ENCODE measurements at regions not wholly inside any gene's neighbourhood (a gene's known extent, or its start where the extent isn't known, plus 50 kb on each side); places are given as distances from the start of the nearest gene placed in this dataset.
"Not testable (repeated sequence)": the region's sequence is repeated elsewhere in the genome, so short reads cannot be mapped to it uniquely, and the experiment has no call there.

DNA sequence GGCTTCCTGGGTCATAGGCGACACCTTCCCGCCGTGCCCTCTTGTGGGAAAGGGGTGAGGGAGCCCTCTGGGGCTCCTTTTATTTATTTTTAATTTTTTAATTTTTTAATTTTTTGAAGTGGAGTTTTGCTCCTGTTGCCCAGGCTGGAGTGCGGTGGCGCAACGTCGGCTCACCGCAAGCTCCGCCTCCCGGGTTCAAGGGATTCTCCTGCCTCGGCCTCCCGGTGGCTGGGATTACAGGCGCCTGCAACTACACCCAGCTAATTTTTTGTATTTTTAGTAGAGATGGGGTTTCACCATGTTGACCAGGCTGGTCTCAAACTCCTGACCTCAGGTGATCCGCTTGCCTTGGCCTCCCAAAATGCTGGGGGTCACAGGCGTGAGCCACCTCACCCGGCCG is 49.9 kb upstream of the ELFN1 start:
- not testable (repeated sequence) for H3K36me3 Mint-ChIP-seq (ENCODE audit: low read depth); H3K27ac Mint-ChIP-seq; H3K4me1 Mint-ChIP-seq; H3K79me2 ChIP-seq (replicated peaks; ENCODE audit: insufficient read depth); H3K4me3 Mint-ChIP-seq; H2AFZ ChIP-seq; ATAC-seq; H3K27me3 Mint-ChIP-seq (ENCODE audit: insufficient read depth, low read depth, poor library complexity); H3K4me2 ChIP-seq; DNase-seq (ENCODE audit: low spot score); H3K4me3 ChIP-seq; H3K9me2 ChIP-seq (ENCODE audit: insufficient read depth); H3K36me3 ChIP-seq (ENCODE audit: insufficient read depth); H4K20me1 ChIP-seq (replicated peaks; ENCODE audit: insufficient read depth); H3K4me1 ChIP-seq (ENCODE audit: insufficient read depth); H3K27ac ChIP-seq (ENCODE audit: low read depth); H3K27me3 ChIP-seq (ENCODE audit: insufficient read depth); H3K9me3 Mint-ChIP-seq; H3F3A ChIP-seq (replicated peaks; ENCODE audit: low read depth)

GRCh38 chr7:1619152-1620079 is 49.6 kb upstream of the PSMG3 start:
- Histone ChIP-seq H4K20me1 (replicated peaks; ENCODE audit: insufficient read depth) (no peaks in the 10 kb centered on the region), H3K36me3 (ENCODE audit: insufficient read depth) (no peaks in the 10 kb centered on the region), H2AFZ (no peak overlapping the region), H3K27ac (ENCODE audit: low read depth) (no peak overlapping the region), H3K27me3 (ENCODE audit: insufficient read depth) (no peaks in the 10 kb centered on the region), H3F3A (replicated peaks; ENCODE audit: low read depth) (no peaks in the 10 kb centered on the region), H3K9me2 (ENCODE audit: insufficient read depth) (no peaks in the 10 kb centered on the region), H3K79me2 (replicated peaks; ENCODE audit: insufficient read depth) (no peaks in the 10 kb centered on the region), H3K4me3 (no peak overlapping the region), H3K4me2 (no peak overlapping the region), H3K4me1 (ENCODE audit: insufficient read depth) (no peaks in the 10 kb centered on the region)
- peaks cover 4% of the 10 kb centered on the region; the same call in 1 of the 3 replicates for H3K4me1 Mint-ChIP-seq
- peak; percentile 34 for ATAC-seq
- H3K4me3 Mint-ChIP-seq: no peak overlapping the region
- H3K27me3 Mint-ChIP-seq (ENCODE audit: insufficient read depth, low read depth, poor library complexity): peaks cover 9% of the 10 kb centered on the region
- no peak for DNase-seq (ENCODE audit: low spot score)
- no peaks in the 10 kb centered on the region for H3K36me3 Mint-ChIP-seq (ENCODE audit: low read depth)
- H3K27ac Mint-ChIP-seq: no peak overlapping the region
- H3K9me3 Mint-ChIP-seq: peaks cover 4% of the 10 kb centered on the region; the same call in 1 of the 3 replicates
- TF ChIP-seq STAT1 (IDR thresholded peaks at IDR 0.05; ENCODE audit: unreplicated experiment) (no peak), EZH2 (IDR thresholded peaks at IDR 0.05; ENCODE audit: low read depth, unreplicated experiment) (no peak), POLR2AphosphoS5 (IDR thresholded peaks at IDR 0.05; ENCODE audit: low read depth) (no peak), CREB1 (CRISPR knock-in tag; IDR thresholded peaks at IDR 0.05; ENCODE audit: low read depth) (no peak), JUNB (IDR thresholded peaks at IDR 0.05; ENCODE audit: unreplicated experiment) (no peak), CTCF (conservative IDR thresholded peaks at IDR 0.05; ENCODE audit: low read depth in 2 of 2) (no peak), ZNF114 (CRISPR knock-in tag; IDR thresholded peaks at IDR 0.05) (no peak), EZH2phosphoT487 (IDR thresholded peaks at IDR 0.05; ENCODE audit: unreplicated experiment) (no peak), NANOG (IDR thresholded peaks at IDR 0.05; ENCODE audit: borderline replicate concordance) (no peak), ZNF331 (CRISPR knock-in tag; IDR thresholded peaks at IDR 0.05; ENCODE audit: low read depth) (no peak)
- TF ChIP-seq, protein P1, sequence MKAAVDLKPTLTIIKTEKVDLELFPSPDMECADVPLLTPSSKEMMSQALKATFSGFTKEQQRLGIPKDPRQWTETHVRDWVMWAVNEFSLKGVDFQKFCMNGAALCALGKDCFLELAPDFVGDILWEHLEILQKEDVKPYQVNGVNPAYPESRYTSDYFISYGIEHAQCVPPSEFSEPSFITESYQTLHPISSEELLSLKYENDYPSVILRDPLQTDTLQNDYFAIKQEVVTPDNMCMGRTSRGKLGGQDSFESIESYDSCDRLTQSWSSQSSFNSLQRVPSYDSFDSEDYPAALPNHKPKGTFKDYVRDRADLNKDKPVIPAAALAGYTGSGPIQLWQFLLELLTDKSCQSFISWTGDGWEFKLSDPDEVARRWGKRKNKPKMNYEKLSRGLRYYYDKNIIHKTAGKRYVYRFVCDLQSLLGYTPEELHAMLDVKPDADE (IDR thresholded peaks at IDR 0.05): no peak
- TF ChIP-seq, protein P2, sequence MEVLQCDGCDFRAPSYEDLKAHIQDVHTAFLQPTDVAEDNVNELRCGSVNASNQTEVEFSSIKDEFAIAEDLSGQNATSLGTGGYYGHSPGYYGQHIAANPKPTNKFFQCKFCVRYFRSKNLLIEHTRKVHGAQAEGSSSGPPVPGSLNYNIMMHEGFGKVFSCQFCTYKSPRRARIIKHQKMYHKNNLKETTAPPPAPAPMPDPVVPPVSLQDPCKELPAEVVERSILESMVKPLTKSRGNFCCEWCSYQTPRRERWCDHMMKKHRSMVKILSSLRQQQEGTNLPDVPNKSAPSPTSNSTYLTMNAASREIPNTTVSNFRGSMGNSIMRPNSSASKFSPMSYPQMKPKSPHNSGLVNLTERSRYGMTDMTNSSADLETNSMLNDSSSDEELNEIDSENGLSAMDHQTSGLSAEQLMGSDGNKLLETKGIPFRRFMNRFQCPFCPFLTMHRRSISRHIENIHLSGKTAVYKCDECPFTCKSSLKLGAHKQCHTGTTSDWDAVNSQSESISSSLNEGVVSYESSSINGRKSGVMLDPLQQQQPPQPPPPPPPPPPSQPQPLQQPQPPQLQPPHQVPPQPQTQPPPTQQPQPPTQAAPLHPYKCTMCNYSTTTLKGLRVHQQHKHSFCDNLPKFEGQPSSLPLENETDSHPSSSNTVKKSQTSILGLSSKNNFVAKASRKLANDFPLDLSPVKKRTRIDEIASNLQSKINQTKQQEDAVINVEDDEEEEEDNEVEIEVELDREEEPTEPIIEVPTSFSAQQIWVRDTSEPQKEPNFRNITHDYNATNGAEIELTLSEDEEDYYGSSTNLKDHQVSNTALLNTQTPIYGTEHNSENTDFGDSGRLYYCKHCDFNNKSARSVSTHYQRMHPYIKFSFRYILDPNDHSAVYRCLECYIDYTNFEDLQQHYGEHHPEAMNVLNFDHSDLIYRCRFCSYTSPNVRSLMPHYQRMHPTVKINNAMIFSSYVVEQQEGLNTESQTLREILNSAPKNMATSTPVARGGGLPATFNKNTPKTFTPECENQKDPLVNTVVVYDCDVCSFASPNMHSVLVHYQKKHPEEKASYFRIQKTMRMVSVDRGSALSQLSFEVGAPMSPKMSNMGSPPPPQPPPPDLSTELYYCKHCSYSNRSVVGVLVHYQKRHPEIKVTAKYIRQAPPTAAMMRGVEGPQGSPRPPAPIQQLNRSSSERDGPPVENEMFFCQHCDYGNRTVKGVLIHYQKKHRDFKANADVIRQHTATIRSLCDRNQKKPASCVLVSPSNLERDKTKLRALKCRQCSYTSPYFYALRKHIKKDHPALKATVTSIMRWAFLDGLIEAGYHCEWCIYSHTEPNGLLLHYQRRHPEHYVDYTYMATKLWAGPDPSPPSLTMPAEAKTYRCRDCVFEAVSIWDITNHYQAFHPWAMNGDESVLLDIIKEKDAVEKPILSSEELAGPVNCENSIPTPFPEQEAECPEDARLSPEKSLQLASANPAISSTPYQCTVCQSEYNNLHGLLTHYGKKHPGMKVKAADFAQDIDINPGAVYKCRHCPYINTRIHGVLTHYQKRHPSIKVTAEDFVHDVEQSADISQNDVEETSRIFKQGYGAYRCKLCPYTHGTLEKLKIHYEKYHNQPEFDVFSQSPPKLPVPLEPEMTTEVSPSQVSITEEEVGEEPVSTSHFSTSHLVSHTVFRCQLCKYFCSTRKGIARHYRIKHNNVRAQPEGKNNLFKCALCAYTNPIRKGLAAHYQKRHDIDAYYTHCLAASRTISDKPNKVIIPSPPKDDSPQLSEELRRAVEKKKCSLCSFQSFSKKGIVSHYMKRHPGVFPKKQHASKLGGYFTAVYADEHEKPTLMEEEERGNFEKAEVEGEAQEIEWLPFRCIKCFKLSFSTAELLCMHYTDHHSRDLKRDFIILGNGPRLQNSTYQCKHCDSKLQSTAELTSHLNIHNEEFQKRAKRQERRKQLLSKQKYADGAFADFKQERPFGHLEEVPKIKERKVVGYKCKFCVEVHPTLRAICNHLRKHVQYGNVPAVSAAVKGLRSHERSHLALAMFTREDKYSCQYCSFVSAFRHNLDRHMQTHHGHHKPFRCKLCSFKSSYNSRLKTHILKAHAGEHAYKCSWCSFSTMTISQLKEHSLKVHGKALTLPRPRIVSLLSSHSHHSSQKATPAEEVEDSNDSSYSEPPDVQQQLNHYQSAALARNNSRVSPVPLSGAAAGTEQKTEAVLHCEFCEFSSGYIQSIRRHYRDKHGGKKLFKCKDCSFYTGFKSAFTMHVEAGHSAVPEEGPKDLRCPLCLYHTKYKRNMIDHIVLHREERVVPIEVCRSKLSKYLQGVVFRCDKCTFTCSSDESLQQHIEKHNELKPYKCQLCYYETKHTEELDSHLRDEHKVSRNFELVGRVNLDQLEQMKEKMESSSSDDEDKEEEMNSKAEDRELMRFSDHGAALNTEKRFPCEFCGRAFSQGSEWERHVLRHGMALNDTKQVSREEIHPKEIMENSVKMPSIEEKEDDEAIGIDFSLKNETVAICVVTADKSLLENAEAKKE (CRISPR knock-in tag; IDR thresholded peaks at IDR 0.05): no peak

Data from GM23338 (cell line).